ENCODE measurements at regions not wholly inside any gene's neighbourhood (a gene's known extent, or its start where the extent isn't known, plus 50 kb on each side); places are given as distances from the start of the nearest gene placed in this dataset.

DNA sequence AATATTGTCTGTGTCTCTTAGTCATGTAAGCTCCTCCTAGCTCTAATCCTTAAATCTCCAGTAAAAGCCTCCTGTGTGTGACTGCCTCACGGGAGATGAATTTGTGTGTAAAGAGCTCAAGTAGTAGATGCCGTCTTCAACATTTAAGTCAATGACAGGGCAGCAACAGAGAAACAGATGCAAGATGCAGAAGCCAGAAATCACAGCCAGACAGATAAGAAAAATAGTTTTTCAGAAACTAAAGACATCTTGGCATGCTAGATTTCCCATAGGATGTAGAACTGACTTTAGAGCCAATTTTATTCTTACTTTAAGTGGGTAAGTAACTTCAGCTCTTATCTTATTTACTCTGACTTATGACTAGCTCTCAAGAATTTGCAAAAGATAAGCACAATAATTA is 652.8 kb downstream of the KCNA4 start:
- Histone ChIP-seq H3K27ac (ENCODE audit: low read depth in 2 of 2, low read length in 1 of 2) (no peak overlapping the region), H3K4me3 (ENCODE audit: low read depth in 1 of 2, low read length in 2 of 2) (no peak overlapping the region)
- 54 to 64% methylated on average over 2 of the region's 2 CpGs for WGBS, 2 donors

DNA sequence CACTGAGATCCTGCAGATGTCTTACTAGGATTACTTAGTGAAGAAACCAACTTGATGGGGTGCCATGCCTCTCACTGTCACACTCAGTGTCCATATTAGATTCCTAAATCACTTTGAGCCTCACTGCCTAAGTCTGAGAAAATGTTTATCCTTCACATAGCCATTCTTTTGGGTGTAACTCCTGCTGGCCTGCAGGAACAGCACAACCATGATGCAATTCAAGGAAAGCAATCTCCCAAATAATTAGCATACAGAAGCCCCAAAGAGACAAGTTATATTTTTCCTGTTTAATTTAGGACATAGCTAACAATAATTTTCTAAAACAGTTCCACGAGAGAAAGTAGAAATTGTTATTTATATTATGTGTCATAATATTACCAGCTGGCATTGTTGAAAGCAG is 655.5 kb downstream of the KCNA4 start:
- Histone ChIP-seq H3K27ac (ENCODE audit: low read depth in 2 of 2, low read length in 1 of 2) (no peak overlapping the region), H3K9me3 (ENCODE audit: control insufficient read depth in 2 of 2, insufficient read depth in 1 of 2, low read depth in 1 of 2, low read length in 1 of 2) (no peaks in the 10 kb centered on the region), H3K4me3 (ENCODE audit: low read depth in 1 of 2, low read length in 2 of 2) (no peak overlapping the region), H3K27me3 (ENCODE audit: control insufficient read depth in 1 of 2, insufficient read depth in 2 of 2, low read length in 2 of 2) (no peaks in the 10 kb centered on the region), H3K36me3 (ENCODE audit: control insufficient read depth in 2 of 2, insufficient read depth in 2 of 2, low read length in 1 of 2) (no peaks in the 10 kb centered on the region), H3K4me1 (ENCODE audit: control insufficient read depth in 2 of 2, insufficient read depth in 2 of 2, low read length in 1 of 2) (no peaks in the 10 kb centered on the region)
- WGBS, 2 donors: 44 to 68% methylated on average over 1 of the region's 1 CpG

More for the DNA sequence above, 652.8 kb downstream of the KCNA4 start:
- Histone ChIP-seq H3K27me3 (ENCODE audit: control insufficient read depth in 1 of 2, insufficient read depth in 2 of 2, low read length in 2 of 2) (no peaks in the 10 kb centered on the region), H3K36me3 (ENCODE audit: control insufficient read depth in 2 of 2, insufficient read depth in 2 of 2, low read length in 1 of 2) (no peaks in the 10 kb centered on the region), H3K4me1 (ENCODE audit: control insufficient read depth in 2 of 2, insufficient read depth in 2 of 2, low read length in 1 of 2) (no peaks in the 10 kb centered on the region), H3K9me3 (ENCODE audit: control insufficient read depth in 2 of 2, insufficient read depth in 1 of 2, low read depth in 1 of 2, low read length in 1 of 2) (no peaks in the 10 kb centered on the region)

DNA sequence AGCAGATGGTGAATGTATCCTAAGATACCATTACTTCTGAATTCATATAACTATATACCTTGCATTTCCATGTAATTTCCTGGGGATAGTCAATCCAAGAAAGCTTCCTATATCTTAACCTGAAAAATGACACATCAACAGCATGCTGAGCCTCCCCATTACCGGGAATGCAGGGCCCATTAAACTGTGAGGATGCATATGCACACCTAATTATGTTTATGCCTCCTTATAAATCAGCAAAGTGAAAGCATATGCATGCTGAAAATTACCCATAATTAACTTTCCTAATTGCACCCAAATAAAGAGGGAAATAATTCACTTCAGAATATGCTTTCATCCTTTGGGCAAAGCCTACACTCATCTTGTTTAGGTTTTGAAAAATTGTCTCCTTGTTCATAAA is 663.0 kb downstream of the KCNA4 start:
- 71% methylated on average over 1 of the region's 1 CpG for WGBS, 2 donors
- no peaks in the 10 kb centered on the region for H3K9me3 ChIP-seq (ENCODE audit: control insufficient read depth in 2 of 2, insufficient read depth in 1 of 2, low read depth in 1 of 2, low read length in 1 of 2)
- H3K4me1 ChIP-seq (ENCODE audit: control insufficient read depth in 2 of 2, insufficient read depth in 2 of 2, low read length in 1 of 2): no peaks in the 10 kb centered on the region
- no peaks in the 10 kb centered on the region for H3K27me3 ChIP-seq (ENCODE audit: control insufficient read depth in 1 of 2, insufficient read depth in 2 of 2, low read length in 2 of 2)
- H3K36me3 ChIP-seq (ENCODE audit: control insufficient read depth in 2 of 2, insufficient read depth in 2 of 2, low read length in 1 of 2): no peaks in the 10 kb centered on the region
- H3K27ac ChIP-seq (ENCODE audit: low read depth in 2 of 2, low read length in 1 of 2): no peak overlapping the region
- no peak overlapping the region for H3K4me3 ChIP-seq (ENCODE audit: low read depth in 1 of 2, low read length in 2 of 2)

DNA sequence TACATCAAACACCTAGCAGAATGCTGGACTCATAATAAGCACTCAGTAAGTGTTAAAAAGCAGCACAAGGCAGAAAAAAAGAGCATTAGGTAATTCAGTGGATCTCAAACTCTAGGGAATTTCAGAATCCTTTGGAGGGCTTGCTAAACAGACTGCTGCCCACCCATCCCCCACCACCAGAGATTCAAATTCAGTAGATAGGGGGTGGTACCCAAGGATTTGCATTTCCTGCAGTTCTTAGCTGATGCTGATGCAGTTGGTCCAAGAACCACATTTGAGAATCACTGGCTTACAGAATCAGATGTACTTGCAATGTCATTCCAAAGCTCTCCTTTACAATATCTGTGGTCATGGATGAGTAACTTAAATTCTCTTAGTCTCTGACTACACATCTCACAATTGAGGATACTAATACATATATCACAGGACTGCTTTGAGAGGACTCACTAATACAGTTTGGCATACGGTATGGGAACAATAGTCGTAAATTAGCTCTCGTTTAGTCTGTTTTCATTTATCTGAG is 664.5 kb downstream of the KCNA4 start:
- WGBS, 2 donors: 79 to 88% methylated on average over 3 of the region's 3 CpGs
- Histone ChIP-seq H3K27ac (ENCODE audit: low read depth in 2 of 2, low read length in 1 of 2) (no peak overlapping the region), H3K9me3 (ENCODE audit: control insufficient read depth in 2 of 2, insufficient read depth in 1 of 2, low read depth in 1 of 2, low read length in 1 of 2) (no peaks in the 10 kb centered on the region), H3K27me3 (ENCODE audit: control insufficient read depth in 1 of 2, insufficient read depth in 2 of 2, low read length in 2 of 2) (no peaks in the 10 kb centered on the region), H3K36me3 (ENCODE audit: control insufficient read depth in 2 of 2, insufficient read depth in 2 of 2, low read length in 1 of 2) (no peaks in the 10 kb centered on the region), H3K4me1 (ENCODE audit: control insufficient read depth in 2 of 2, insufficient read depth in 2 of 2, low read length in 1 of 2) (no peaks in the 10 kb centered on the region), H3K4me3 (ENCODE audit: low read depth in 1 of 2, low read length in 2 of 2) (no peak overlapping the region)

DNA sequence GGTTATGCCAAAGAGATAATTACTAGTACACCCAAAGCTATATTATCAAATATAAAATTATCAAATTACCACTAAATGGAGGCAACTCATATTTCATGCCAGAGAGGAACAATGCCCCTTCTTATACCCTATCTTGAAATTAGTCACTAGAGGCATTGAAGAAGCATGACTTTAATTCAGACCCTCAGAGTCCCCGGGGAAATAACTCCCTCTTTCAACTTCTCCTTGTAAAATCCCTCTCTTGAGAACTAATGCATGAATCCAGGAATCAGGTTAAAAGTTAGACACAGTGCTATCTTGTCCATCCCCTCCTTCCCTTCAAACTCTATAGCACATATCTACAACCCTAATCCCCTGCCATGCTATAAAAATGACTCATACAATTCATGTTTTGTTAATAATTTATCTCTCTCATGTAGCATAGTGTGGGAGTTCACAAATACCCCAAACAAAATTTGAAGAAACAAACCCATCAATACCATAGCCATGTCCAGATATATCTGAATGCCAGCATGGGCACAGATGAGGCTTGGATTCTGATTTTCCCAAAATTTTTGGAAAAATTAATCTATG is 665.4 kb downstream of the KCNA4 start:
- Histone ChIP-seq H3K9me3 (ENCODE audit: control insufficient read depth in 2 of 2, insufficient read depth in 1 of 2, low read depth in 1 of 2, low read length in 1 of 2) (no peaks in the 10 kb centered on the region), H3K36me3 (ENCODE audit: control insufficient read depth in 2 of 2, insufficient read depth in 2 of 2, low read length in 1 of 2) (no peaks in the 10 kb centered on the region), H3K4me3 (ENCODE audit: low read depth in 1 of 2, low read length in 2 of 2) (no peak overlapping the region), H3K4me1 (ENCODE audit: control insufficient read depth in 2 of 2, insufficient read depth in 2 of 2, low read length in 1 of 2) (no peaks in the 10 kb centered on the region), H3K27ac (ENCODE audit: low read depth in 2 of 2, low read length in 1 of 2) (no peak overlapping the region), H3K27me3 (ENCODE audit: control insufficient read depth in 1 of 2, insufficient read depth in 2 of 2, low read length in 2 of 2) (no peaks in the 10 kb centered on the region)
- WGBS, 2 donors: 59 to 64% methylated on average over 1 of the region's 1 CpG

- no peaks in the 10 kb centered on the region for H3K4me1 ChIP-seq (ENCODE audit: control insufficient read depth in 2 of 2, insufficient read depth in 2 of 2, low read length in 1 of 2)
- no peak overlapping the region for H3K27ac ChIP-seq (ENCODE audit: low read depth in 2 of 2, low read length in 1 of 2)
- no peaks in the 10 kb centered on the region for H3K9me3 ChIP-seq (ENCODE audit: control insufficient read depth in 2 of 2, insufficient read depth in 1 of 2, low read depth in 1 of 2, low read length in 1 of 2)
- 35 to 36% methylated on average over 8 of the region's 8 CpGs for WGBS, 2 donors
- no peaks in the 10 kb centered on the region for H3K27me3 ChIP-seq (ENCODE audit: control insufficient read depth in 1 of 2, insufficient read depth in 2 of 2, low read length in 2 of 2)
- no peaks in the 10 kb centered on the region for H3K36me3 ChIP-seq (ENCODE audit: control insufficient read depth in 2 of 2, insufficient read depth in 2 of 2, low read length in 1 of 2)
- no peak overlapping the region for H3K4me3 ChIP-seq (ENCODE audit: low read depth in 1 of 2, low read length in 2 of 2)
Observed at GRCh38 chr11:29343465-29344333, 673.1 kb downstream of the KCNA4 start.

GRCh38 chr11:29336727-29337575 is 679.9 kb downstream of the KCNA4 start:
- H3K27ac ChIP-seq (ENCODE audit: low read depth in 2 of 2, low read length in 1 of 2): no peak overlapping the region
- no peak overlapping the region for H3K4me3 ChIP-seq (ENCODE audit: low read depth in 1 of 2, low read length in 2 of 2)
- no peaks in the 10 kb centered on the region for H3K27me3 ChIP-seq (ENCODE audit: control insufficient read depth in 1 of 2, insufficient read depth in 2 of 2, low read length in 2 of 2)
- 54 to 55% methylated on average over 8 of the region's 8 CpGs for WGBS, 2 donors
- no peaks in the 10 kb centered on the region for H3K36me3 ChIP-seq (ENCODE audit: control insufficient read depth in 2 of 2, insufficient read depth in 2 of 2, low read length in 1 of 2)
- no peaks in the 10 kb centered on the region for H3K4me1 ChIP-seq (ENCODE audit: control insufficient read depth in 2 of 2, insufficient read depth in 2 of 2, low read length in 1 of 2)
- H3K9me3 ChIP-seq (ENCODE audit: control insufficient read depth in 2 of 2, insufficient read depth in 1 of 2, low read depth in 1 of 2, low read length in 1 of 2): no peaks in the 10 kb centered on the region

DNA sequence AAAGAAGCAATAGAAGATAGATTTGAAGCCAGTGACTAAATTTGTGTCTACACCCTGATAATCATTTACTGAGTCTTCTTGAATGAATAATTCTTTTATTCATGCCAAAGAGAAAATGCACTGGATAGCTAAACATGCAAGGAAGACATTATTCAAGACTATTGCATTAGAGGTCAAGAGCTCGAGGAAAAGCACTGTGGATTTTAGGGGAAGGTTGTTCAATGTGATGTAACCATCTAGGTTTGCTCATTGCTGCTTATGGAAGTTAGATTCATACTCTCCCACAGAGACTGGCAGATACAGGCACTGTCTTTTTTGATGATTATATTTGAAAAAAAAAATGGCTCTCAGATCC is 682.1 kb downstream of the KCNA4 start:
- Histone ChIP-seq H3K4me1 (ENCODE audit: control insufficient read depth in 2 of 2, insufficient read depth in 2 of 2, low read length in 1 of 2) (no peaks in the 10 kb centered on the region), H3K27me3 (ENCODE audit: control insufficient read depth in 1 of 2, insufficient read depth in 2 of 2, low read length in 2 of 2) (no peaks in the 10 kb centered on the region), H3K36me3 (ENCODE audit: control insufficient read depth in 2 of 2, insufficient read depth in 2 of 2, low read length in 1 of 2) (no peaks in the 10 kb centered on the region), H3K27ac (ENCODE audit: low read depth in 2 of 2, low read length in 1 of 2) (no peak overlapping the region), H3K9me3 (ENCODE audit: control insufficient read depth in 2 of 2, insufficient read depth in 1 of 2, low read depth in 1 of 2, low read length in 1 of 2) (no peaks in the 10 kb centered on the region), H3K4me3 (ENCODE audit: low read depth in 1 of 2, low read length in 2 of 2) (no peak overlapping the region)
- WGBS, 2 donors: 46 to 49% methylated on average over 1 of the region's 1 CpG

- no peaks in the 10 kb centered on the region for H3K36me3 ChIP-seq (ENCODE audit: control insufficient read depth in 2 of 2, insufficient read depth in 2 of 2, low read length in 1 of 2)
- 32 to 38% methylated on average over 5 of the region's 5 CpGs for WGBS, 2 donors
- H3K4me3 ChIP-seq (ENCODE audit: low read depth in 1 of 2, low read length in 2 of 2): no peak overlapping the region
- H3K27me3 ChIP-seq (ENCODE audit: control insufficient read depth in 1 of 2, insufficient read depth in 2 of 2, low read length in 2 of 2): no peaks in the 10 kb centered on the region
- no peaks in the 10 kb centered on the region for H3K4me1 ChIP-seq (ENCODE audit: control insufficient read depth in 2 of 2, insufficient read depth in 2 of 2, low read length in 1 of 2)
- H3K27ac ChIP-seq (ENCODE audit: low read depth in 2 of 2, low read length in 1 of 2): no peak overlapping the region
- H3K9me3 ChIP-seq (ENCODE audit: control insufficient read depth in 2 of 2, insufficient read depth in 1 of 2, low read depth in 1 of 2, low read length in 1 of 2): no peaks in the 10 kb centered on the region
Observed at GRCh38 chr11:29333993-29334775, 682.6 kb downstream of the KCNA4 start.

All from esophagus (tissue), 2 donors.